ENCODE measurements at regions not wholly inside any gene's neighbourhood (a gene's known extent, or its start where the extent isn't known, plus 50 kb on each side); places are given as distances from the start of the nearest gene placed in this dataset.
"Not testable (repeated sequence)": the region's sequence is repeated elsewhere in the genome, so short reads cannot be mapped to it uniquely, and the experiment has no call there.

GRCh38 chr4:77352192-77352591 lies 195.2 kb downstream of the CCNG2 start:
- no peaks in the 10 kb centered on the region for H4K20me1 ChIP-seq (replicated peaks; ENCODE audit: control insufficient read depth, extremely low read depth, insufficient read depth, low read length)
- no peaks in the 10 kb centered on the region for H3K27me3 ChIP-seq (ENCODE audit: control insufficient read depth in 2 of 2, insufficient read depth in 2 of 2, low read length in 2 of 2)
- FAIRE-seq = no peak
- no peak overlapping the region for H2AFZ ChIP-seq (ENCODE audit: low read depth, low read length)
- H3K9ac ChIP-seq (replicated peaks; ENCODE audit: extremely low read depth, insufficient read depth, low read length) = no peak overlapping the region
- H3K4me2 ChIP-seq (ENCODE audit: insufficient read depth, low read length) = no peak overlapping the region
- dilution Hi-C loops (cut with MboI; ENCODE audit: extremely low pct_ligation_motif_present, low sequenced_read_pairs) = no loop called here
- intact Hi-C loops (cut with micrococcal nuclease) = no loop called here
- ChIA-PET CTCF (interaction anchor here (1.3 kb wide), 1 partner anchor 15 kb away, joined by 4 read pairs; no protein-coding TSS in a partner anchor), POLR2A (no interaction called here)
- no peaks in the 10 kb centered on the region for H3K9me3 ChIP-seq (replicated peaks; ENCODE audit: control insufficient read depth, insufficient read depth, low read length)
- no peak for TF ChIP-seq CTCF (IDR thresholded peaks at IDR 0.05; ENCODE audit: extremely low read depth in 1 of 2, insufficient read depth in 1 of 2, low read depth in 1 of 2, low read length in 2 of 2)
- TF ChIP-seq MYC (IDR thresholded peaks at IDR 0.05; ENCODE audit: low read depth, low read length) = no peak
- TF ChIP-seq POLR2A (IDR thresholded peaks at IDR 0.05; ENCODE audit: low read depth, low read length) = no peak
- no peak for TF ChIP-seq FOS (IDR thresholded peaks at IDR 0.05; ENCODE audit: borderline replicate concordance, insufficient read depth, low read length)
- TF ChIP-seq JUN (IDR thresholded peaks at IDR 0.05; ENCODE audit: borderline replicate concordance, insufficient read depth, insufficient read length, low read depth) = no peak
- TF ChIP-seq MAX (IDR thresholded peaks at IDR 0.05; ENCODE audit: insufficient read depth, insufficient read length) = no peak
- no peak for TF ChIP-seq EZH2 (IDR thresholded peaks at IDR 0.05; ENCODE audit: borderline replicate concordance, low read depth, low read length, severe bottlenecking)
- TF ChIP-seq GATA2 (IDR thresholded peaks at IDR 0.05; ENCODE audit: insufficient read depth, insufficient read length, low read depth, low read length) = no peak
- TF ChIP-seq POLR2AphosphoS5 (IDR thresholded peaks at IDR 0.05; ENCODE audit: insufficient read depth, low read depth, low read length) = no peak
- no peaks in the 10 kb centered on the region for H3K79me2 ChIP-seq (ENCODE audit: control insufficient read depth, insufficient read depth, low read length)
- no peaks in the 10 kb centered on the region for H3K36me3 ChIP-seq (ENCODE audit: control insufficient read depth in 2 of 2, extremely low read depth in 1 of 2, insufficient read depth in 2 of 2, low read length in 2 of 2)
- no peak overlapping the region for H3K4me3 ChIP-seq (replicated peaks in 1 of 3; ENCODE audit: insufficient read depth in 1 of 3, low read depth in 1 of 3, low read length in 3 of 3)
- no peaks in the 10 kb centered on the region for H3K4me1 ChIP-seq (ENCODE audit: control insufficient read depth, extremely low read depth, insufficient read depth, low read length)
- no TSS peak for BruUV-seq (replicated peaks)
- H3K9me1 ChIP-seq (replicated peaks; ENCODE audit: control insufficient read depth, extremely low read depth, insufficient read depth, low read length) = no peaks in the 10 kb centered on the region
- no peak overlapping the region for H3K27ac ChIP-seq (ENCODE audit: insufficient read depth, low read depth, low read length)
- no peak for DNase-seq (ENCODE audit: low read depth, low spot score)

- H3K9ac ChIP-seq (replicated peaks; ENCODE audit: extremely low read depth, insufficient read depth, low read length); H3K4me3 ChIP-seq (replicated peaks in 1 of 3; ENCODE audit: insufficient read depth in 1 of 3, low read depth in 1 of 3, low read length in 3 of 3); H3K9me3 ChIP-seq (replicated peaks; ENCODE audit: control insufficient read depth, insufficient read depth, low read length); H3K4me2 ChIP-seq (ENCODE audit: insufficient read depth, low read length); H3K36me3 ChIP-seq (ENCODE audit: control insufficient read depth in 2 of 2, extremely low read depth in 1 of 2, insufficient read depth in 2 of 2, low read length in 2 of 2); H4K20me1 ChIP-seq (replicated peaks; ENCODE audit: control insufficient read depth, extremely low read depth, insufficient read depth, low read length); H2AFZ ChIP-seq (ENCODE audit: low read depth, low read length); DNase-seq (ENCODE audit: low read depth, low spot score); H3K27ac ChIP-seq (ENCODE audit: insufficient read depth, low read depth, low read length); BruUV-seq (replicated peaks); dilution Hi-C loops (cut with MboI; ENCODE audit: extremely low pct_ligation_motif_present, low sequenced_read_pairs); H3K27me3 ChIP-seq (ENCODE audit: control insufficient read depth in 2 of 2, insufficient read depth in 2 of 2, low read length in 2 of 2); POLR2A ChIA-PET; H3K4me1 ChIP-seq (ENCODE audit: control insufficient read depth, extremely low read depth, insufficient read depth, low read length); H3K79me2 ChIP-seq (ENCODE audit: control insufficient read depth, insufficient read depth, low read length); intact Hi-C loops (cut with micrococcal nuclease); H3K9me1 ChIP-seq (replicated peaks; ENCODE audit: control insufficient read depth, extremely low read depth, insufficient read depth, low read length): not testable (repeated sequence)
- peak; percentile 86 for FAIRE-seq
- CTCF ChIA-PET = interaction anchor here (1.0 to 1.6 kb wide), 3 partner anchors 9 to 33 kb away, joined by 3 to 4 read pairs (median 4); no protein-coding TSS in a partner anchor
These were observed 196.8 kb downstream of the CCNG2 start for GRCh38 chr4:77353724-77354315.

Data from endothelial cell of umbilical vein (primary cell).